HepG2 (cell line): ENCODE measurements at regions not wholly inside any gene's neighbourhood (a gene's known extent, or its start where the extent isn't known, plus 50 kb on each side); places are given as distances from the start of the nearest gene placed in this dataset.

Source experiments
- CHCHD3 ChIP-seq: sonication (generic); formaldehyde crosslinking; IDR thresholded peaks from 2 replicates; pipeline ENCODE4 v1.8.0; 2022; ENCODE audit warnings: mild to moderate bottlenecking, missing genetic modification reagents, moderate library complexity
- ESRRA ChIP-seq: sonication (generic); formaldehyde crosslinking; IDR thresholded peaks from 2 replicates; pipeline ENCODE4 v1.5.1; 2020; ENCODE audit warnings: mild to moderate bottlenecking, low read depth, missing genetic modification reagents
- NCOA1 ChIP-seq: sonication (generic); formaldehyde crosslinking; IDR thresholded peaks from 2 replicates; pipeline ENCODE4 v1.9.0; 2021; ENCODE audit warnings: missing genetic modification reagents
- RBFOX2 ChIP-seq: fragments of 200-400 bp; formaldehyde crosslinking; IDR thresholded peaks from 2 replicates; pipeline ENCODE4 v1.6.1; 2017; ENCODE audit warnings: low read depth, mild to moderate bottlenecking, low read length
- SALL2 ChIP-seq: sonication (generic); formaldehyde crosslinking; IDR thresholded peaks from 2 replicates; pipeline ENCODE4 v1.8.1; 2023; ENCODE audit warnings: mild to moderate bottlenecking, missing genetic modification reagents, inconsistent platforms
- SNRNP70 ChIP-seq: fragments of 200-400 bp; formaldehyde crosslinking; IDR thresholded peaks from 2 replicates; pipeline ENCODE4 v1.6.1; 2017; ENCODE audit warnings: mild to moderate bottlenecking, low read depth, low read length, moderate library complexity
- ZBTB7B ChIP-seq: sonication (generic); formaldehyde crosslinking; IDR thresholded peaks from 2 replicates; pipeline ENCODE4 v1.4.0; 2020; ENCODE audit warnings: missing genetic modification reagents
- ZNF3 ChIP-seq: IDR thresholded peaks from 2 replicates; pipeline ENCODE4 v1.7.0; 2017; ENCODE audit warnings: inconsistent platforms
- ZNF350 ChIP-seq: sonication (generic); formaldehyde crosslinking; IDR thresholded peaks from 2 replicates; pipeline ENCODE4 v1.4.0; 2020; ENCODE audit warnings: mild to moderate bottlenecking, low read depth, missing genetic modification reagents, borderline replicate concordance
- ZNF501 ChIP-seq: sonication (generic); formaldehyde crosslinking; IDR thresholded peaks from 2 replicates; pipeline ENCODE4 v1.5.1; 2020; ENCODE audit warnings: mild to moderate bottlenecking, moderate library complexity, missing genetic modification reagents
- ZNF530 ChIP-seq: sonication (generic); formaldehyde crosslinking; IDR thresholded peaks from 2 replicates; pipeline ENCODE4 v1.5.0; 2020; ENCODE audit warnings: low read depth, mild to moderate bottlenecking, missing genetic modification reagents
- ZNF552 ChIP-seq: sonication (generic); formaldehyde crosslinking; IDR thresholded peaks from 2 replicates; pipeline ENCODE4 v1.9.0; 2022; ENCODE audit warnings: missing genetic modification reagents, mild to moderate bottlenecking, borderline replicate concordance
- ZNF772 ChIP-seq: sonication (generic); formaldehyde crosslinking; IDR thresholded peaks from 2 replicates; pipeline ENCODE4 v1.5.0; 2020; ENCODE audit warnings: mild to moderate bottlenecking, missing genetic modification reagents
- ZNF83 ChIP-seq: sonication (generic); formaldehyde crosslinking; IDR thresholded peaks from 2 replicates; pipeline ENCODE4 v1.4.0; 2020; ENCODE audit warnings: missing genetic modification reagents, mild to moderate bottlenecking, borderline replicate concordance
- ZNF883 ChIP-seq: sonication (generic); formaldehyde crosslinking; IDR thresholded peaks from 2 replicates; pipeline ENCODE4 v1.5.1; 2020; ENCODE audit warnings: mild to moderate bottlenecking, missing genetic modification reagents; ENCODE audit errors: not compliant biosample characterization
- TF ChIP-seq, protein P1 (sequence below): sonication (generic); formaldehyde crosslinking; conservative IDR thresholded peaks from 2 replicates; pipeline ENCODE4 v1.4.0; 2020; ENCODE audit warnings: missing genetic modification reagents
- TF ChIP-seq, protein P2 (sequence below): sonication (generic); formaldehyde crosslinking; IDR thresholded peaks from 2 replicates; pipeline ENCODE4 v1.5.0; 2020; ENCODE audit warnings: missing genetic modification reagents
- TF ChIP-seq, protein P3 (sequence below): sonication (generic); formaldehyde crosslinking; IDR thresholded peaks from 2 replicates; pipeline ENCODE4 v1.5.0; 2020; ENCODE audit warnings: missing genetic modification reagents
- TF ChIP-seq, protein P4 (sequence below): sonication (generic); formaldehyde crosslinking; IDR thresholded peaks from 2 replicates; pipeline ENCODE4 v1.4.0; 2020; ENCODE audit warnings: missing genetic modification reagents
- TF ChIP-seq, protein P5 (sequence below): fragments of 450-650 bp; IDR thresholded peaks from 2 replicates; pipeline ENCODE4 v1.6.1; 2016
- TF ChIP-seq, protein P6 (sequence below): sonication (generic); formaldehyde crosslinking; IDR thresholded peaks from 2 replicates; pipeline ENCODE4 v1.4.0; 2020; ENCODE audit warnings: mild to moderate bottlenecking, missing genetic modification reagents
- TF ChIP-seq, protein P7 (sequence below): sonication (generic); formaldehyde crosslinking; IDR thresholded peaks from 2 replicates; pipeline ENCODE4 v1.4.0; 2020; ENCODE audit warnings: missing genetic modification reagents
- TF ChIP-seq, protein P8 (sequence below): IDR thresholded peaks from 2 replicates; pipeline ENCODE4 v1.6.1; 2016; ENCODE audit warnings: missing compliant biosample characterization, missing genetic modification reagents, borderline replicate concordance

DNA sequence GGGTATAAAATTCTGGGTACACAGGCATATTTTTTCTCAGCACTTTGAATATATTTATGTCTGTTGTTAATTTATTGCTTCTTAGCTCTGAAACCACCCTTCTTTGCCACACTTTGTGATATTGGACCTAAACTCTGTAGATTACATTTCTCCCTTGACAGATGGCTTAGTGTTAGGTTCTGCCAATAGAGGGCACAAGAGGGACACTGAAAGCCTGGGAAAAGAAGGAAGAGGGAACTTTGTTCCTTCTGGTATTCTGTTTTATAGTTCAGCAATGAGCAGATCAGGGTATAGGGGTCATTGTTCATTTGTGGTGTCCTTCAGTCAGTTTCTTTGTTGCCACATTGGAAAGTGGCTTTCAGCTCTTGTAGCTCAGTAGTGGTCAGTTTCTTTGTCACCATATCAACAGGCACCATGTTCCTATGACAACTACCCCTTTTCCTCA, 423.5 kb upstream of the PROX1 start (continued):
- TF ChIP-seq ZNF83 (no peak), ESRRA (peak; percentile 62; the same call in 1 of the 2 replicates), RBFOX2 (no peak), ZNF772 (CRISPR knock-in tag) (no peak), ZNF552 (no peak), ZNF501 (CRISPR knock-in tag) (no peak), SALL2 (CRISPR knock-in tag) (no peak), ZNF530 (no peak), CHCHD3 (CRISPR knock-in tag) (no peak), NCOA1 (CRISPR knock-in tag) (no peak), ZNF883 (CRISPR knock-in tag) (no peak), ZBTB7B (CRISPR knock-in tag) (peak; percentile 41; the same call in 1 of the 2 replicates), ZNF3 (no peak), SNRNP70 (no peak), ZNF350 (no peak)
- TF ChIP-seq, protein P1, sequence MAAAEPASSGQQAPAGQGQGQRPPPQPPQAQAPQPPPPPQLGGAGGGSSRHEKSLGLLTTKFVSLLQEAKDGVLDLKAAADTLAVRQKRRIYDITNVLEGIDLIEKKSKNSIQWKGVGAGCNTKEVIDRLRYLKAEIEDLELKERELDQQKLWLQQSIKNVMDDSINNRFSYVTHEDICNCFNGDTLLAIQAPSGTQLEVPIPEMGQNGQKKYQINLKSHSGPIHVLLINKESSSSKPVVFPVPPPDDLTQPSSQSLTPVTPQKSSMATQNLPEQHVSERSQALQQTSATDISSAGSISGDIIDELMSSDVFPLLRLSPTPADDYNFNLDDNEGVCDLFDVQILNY (CRISPR knock-in tag): no peak
- TF ChIP-seq, protein P2, sequence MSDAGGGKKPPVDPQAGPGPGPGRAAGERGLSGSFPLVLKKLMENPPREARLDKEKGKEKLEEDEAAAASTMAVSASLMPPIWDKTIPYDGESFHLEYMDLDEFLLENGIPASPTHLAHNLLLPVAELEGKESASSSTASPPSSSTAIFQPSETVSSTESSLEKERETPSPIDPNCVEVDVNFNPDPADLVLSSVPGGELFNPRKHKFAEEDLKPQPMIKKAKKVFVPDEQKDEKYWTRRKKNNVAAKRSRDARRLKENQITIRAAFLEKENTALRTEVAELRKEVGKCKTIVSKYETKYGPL (CRISPR knock-in tag): no peak
- TF ChIP-seq, protein P3, sequence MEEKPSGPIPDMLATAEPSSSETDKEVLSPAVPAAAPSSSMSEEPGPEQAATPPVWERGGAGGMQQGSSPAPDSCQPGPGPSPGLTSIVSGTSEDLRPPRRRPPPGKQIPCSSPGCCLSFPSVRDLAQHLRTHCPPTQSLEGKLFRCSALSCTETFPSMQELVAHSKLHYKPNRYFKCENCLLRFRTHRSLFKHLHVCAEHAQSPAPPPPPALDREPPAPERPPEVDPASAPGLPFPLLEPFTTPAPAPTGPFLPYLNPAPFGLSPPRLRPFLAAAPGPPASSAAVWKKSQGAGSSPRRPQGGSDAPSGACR: no peak
- TF ChIP-seq, protein P4, sequence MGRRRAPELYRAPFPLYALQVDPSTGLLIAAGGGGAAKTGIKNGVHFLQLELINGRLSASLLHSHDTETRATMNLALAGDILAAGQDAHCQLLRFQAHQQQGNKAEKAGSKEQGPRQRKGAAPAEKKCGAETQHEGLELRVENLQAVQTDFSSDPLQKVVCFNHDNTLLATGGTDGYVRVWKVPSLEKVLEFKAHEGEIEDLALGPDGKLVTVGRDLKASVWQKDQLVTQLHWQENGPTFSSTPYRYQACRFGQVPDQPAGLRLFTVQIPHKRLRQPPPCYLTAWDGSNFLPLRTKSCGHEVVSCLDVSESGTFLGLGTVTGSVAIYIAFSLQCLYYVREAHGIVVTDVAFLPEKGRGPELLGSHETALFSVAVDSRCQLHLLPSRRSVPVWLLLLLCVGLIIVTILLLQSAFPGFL (CRISPR knock-in tag): no peak
- TF ChIP-seq, protein P5, sequence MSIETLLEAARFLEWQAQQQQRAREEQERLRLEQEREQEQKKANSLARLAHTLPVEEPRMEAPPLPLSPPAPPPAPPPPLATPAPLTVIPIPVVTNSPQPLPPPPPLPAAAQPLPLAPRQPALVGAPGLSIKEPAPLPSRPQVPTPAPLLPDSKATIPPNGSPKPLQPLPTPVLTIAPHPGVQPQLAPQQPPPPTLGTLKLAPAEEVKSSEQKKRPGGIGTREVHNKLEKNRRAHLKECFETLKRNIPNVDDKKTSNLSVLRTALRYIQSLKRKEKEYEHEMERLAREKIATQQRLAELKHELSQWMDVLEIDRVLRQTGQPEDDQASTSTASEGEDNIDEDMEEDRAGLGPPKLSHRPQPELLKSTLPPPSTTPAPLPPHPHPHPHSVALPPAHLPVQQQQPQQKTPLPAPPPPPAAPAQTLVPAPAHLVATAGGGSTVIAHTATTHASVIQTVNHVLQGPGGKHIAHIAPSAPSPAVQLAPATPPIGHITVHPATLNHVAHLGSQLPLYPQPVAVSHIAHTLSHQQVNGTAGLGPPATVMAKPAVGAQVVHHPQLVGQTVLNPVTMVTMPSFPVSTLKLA: no peak
- TF ChIP-seq, protein P6, sequence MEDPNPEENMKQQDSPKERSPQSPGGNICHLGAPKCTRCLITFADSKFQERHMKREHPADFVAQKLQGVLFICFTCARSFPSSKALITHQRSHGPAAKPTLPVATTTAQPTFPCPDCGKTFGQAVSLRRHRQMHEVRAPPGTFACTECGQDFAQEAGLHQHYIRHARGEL (CRISPR knock-in tag): no peak
- TF ChIP-seq, protein P7, sequence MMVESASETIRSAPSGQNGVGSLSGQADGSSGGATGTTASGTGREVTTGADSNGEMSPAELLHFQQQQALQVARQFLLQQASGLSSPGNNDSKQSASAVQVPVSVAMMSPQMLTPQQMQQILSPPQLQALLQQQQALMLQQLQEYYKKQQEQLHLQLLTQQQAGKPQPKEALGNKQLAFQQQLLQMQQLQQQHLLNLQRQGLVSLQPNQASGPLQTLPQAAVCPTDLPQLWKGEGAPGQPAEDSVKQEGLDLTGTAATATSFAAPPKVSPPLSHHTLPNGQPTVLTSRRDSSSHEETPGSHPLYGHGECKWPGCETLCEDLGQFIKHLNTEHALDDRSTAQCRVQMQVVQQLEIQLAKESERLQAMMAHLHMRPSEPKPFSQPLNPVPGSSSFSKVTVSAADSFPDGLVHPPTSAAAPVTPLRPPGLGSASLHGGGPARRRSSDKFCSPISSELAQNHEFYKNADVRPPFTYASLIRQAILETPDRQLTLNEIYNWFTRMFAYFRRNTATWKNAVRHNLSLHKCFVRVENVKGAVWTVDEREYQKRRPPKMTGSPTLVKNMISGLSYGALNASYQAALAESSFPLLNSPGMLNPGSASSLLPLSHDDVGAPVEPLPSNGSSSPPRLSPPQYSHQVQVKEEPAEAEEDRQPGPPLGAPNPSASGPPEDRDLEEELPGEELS (CRISPR knock-in tag): no peak
- TF ChIP-seq, protein P8, sequence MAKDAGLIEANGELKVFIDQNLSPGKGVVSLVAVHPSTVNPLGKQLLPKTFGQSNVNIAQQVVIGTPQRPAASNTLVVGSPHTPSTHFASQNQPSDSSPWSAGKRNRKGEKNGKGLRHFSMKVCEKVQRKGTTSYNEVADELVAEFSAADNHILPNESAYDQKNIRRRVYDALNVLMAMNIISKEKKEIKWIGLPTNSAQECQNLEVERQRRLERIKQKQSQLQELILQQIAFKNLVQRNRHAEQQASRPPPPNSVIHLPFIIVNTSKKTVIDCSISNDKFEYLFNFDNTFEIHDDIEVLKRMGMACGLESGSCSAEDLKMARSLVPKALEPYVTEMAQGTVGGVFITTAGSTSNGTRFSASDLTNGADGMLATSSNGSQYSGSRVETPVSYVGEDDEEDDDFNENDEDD (CRISPR knock-in tag): no peak
